ENCODE measurements at regions not wholly inside any gene's neighbourhood (a gene's known extent, or its start where the extent isn't known, plus 50 kb on each side); places are given as distances from the start of the nearest gene placed in this dataset.

DNA sequence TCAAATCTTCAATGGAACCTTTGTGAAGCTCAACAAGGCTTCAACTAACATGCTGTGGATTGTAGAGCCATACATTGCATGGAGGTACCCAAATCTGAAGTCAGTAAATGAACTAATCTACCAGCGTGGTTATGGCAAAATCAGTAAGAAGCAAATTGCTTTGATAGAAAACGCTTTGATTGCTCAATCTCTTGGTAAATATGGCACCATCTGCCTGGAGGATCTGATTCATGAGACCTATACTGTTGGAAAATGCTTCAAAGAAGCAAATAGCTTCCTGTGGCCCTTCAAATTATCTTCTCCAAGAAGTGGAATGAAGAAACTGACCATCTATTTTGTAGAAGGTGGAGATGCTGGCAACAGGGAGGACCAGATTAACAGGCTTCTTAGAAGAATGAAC, 54.7 kb upstream of the TTC39B start:
- Histone ChIP-seq H3K4me3 (ENCODE audit: low read depth, low read length) (no peak overlapping the region), H3K9me3 (ENCODE audit: severe bottlenecking) (no peaks in the 10 kb centered on the region), H3K36me3 (no peaks in the 10 kb centered on the region), H3K27me3 (ENCODE audit: insufficient read depth, low read depth, severe bottlenecking) (no peaks in the 10 kb centered on the region), H3K27ac (no peak overlapping the region)
- no peak for DNase-seq
- no peak for TF ChIP-seq CTCF (IDR thresholded peaks at IDR 0.05; ENCODE audit: low read depth, low read length)

DNA sequence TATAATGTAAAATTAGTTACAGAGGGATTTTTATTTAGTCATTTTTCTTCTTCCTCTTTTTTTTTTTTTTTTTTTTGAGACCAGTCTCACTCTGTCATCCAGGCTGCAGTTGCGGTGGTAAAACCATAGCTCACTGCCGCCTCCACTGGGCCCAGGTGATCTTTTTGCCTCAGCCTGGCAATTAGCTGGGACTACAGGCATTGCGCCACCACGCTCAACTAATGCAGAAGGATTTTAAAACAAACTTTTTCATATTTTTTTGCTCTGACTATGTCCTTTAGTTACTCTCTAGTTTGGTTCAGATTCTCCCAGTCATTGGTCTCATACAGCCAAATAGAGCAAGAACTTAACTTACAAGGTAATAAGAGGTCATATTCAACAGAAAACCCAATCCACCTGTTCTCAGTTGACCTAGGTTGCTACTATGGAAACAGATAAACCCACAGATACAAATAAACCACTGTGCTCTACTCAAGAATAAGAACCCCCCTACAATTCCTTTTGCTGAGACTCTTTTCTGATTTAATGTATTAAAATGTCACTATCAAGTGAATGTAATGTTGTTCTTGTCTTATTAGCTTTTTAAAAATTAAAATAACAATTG, 50.1 kb upstream of the TTC39B start:
- DNase-seq = peak; percentile 13
- 0 out of 2 replicates have a peak, but pooled peaks have one; percentile 5 for TF ChIP-seq CTCF (IDR thresholded peaks at IDR 0.05; ENCODE audit: low read depth, low read length)
- Histone ChIP-seq H3K36me3 (no peaks in the 10 kb centered on the region), H3K27ac (no peak overlapping the region), H3K4me3 (ENCODE audit: low read depth, low read length) (no peak overlapping the region), H3K9me3 (ENCODE audit: severe bottlenecking) (no peaks in the 10 kb centered on the region), H3K27me3 (ENCODE audit: insufficient read depth, low read depth, severe bottlenecking) (no peaks in the 10 kb centered on the region)

Measured in WERI-Rb-1 (cell line).